RWPE2 (cell line): ENCODE measurements at regions not wholly inside any gene's neighbourhood (a gene's known extent, or its start where the extent isn't known, plus 50 kb on each side); places are given as distances from the start of the nearest gene placed in this dataset.

Experiments used
- ATAC-seq: fragments of 200-7000 bp; cut with Tn5 transposase; 3 replicates; pipeline ENCODE4 v1.9.1; 2021; ENCODE audit warnings: low read depth
- DNase-seq: peaks from one replicate; pipeline ENCODE4 v3.0.0-alpha.2; 2020; ENCODE audit warnings: low spot score
- H3K27ac ChIP-seq: fragments of 450-650 bp; 2 replicates; pipeline ENCODE4 v1.5.1; 2017; ENCODE audit warnings: mild to moderate bottlenecking; ENCODE audit not compliant: poor library complexity, severe bottlenecking
- H3K27me3 ChIP-seq: fragments of 250-450 bp; sonication (Bioruptor Pico); 2 replicates; pipeline ENCODE4 v1.5.1; 2021; ENCODE audit warnings: mild to moderate bottlenecking, moderate library complexity; ENCODE audit not compliant: insufficient read depth, poor library complexity, severe bottlenecking
- H3K36me3 ChIP-seq: fragments of 250-450 bp; sonication (Bioruptor Pico); 2 replicates; pipeline ENCODE4 v1.5.1; 2020; ENCODE audit warnings: low read depth, mild to moderate bottlenecking, moderate library complexity
- H3K4me1 ChIP-seq: fragments of 250-450 bp; sonication (Bioruptor Pico); 2 replicates; pipeline ENCODE4 v1.5.1; 2021; ENCODE audit warnings: mild to moderate bottlenecking, moderate library complexity; ENCODE audit not compliant: insufficient read depth, poor library complexity, severe bottlenecking
- H3K4me3 ChIP-seq: fragments of 250-450 bp; sonication (Bioruptor Pico); 2 replicates; pipeline ENCODE4 v1.5.1; 2021; ENCODE audit warnings: mild to moderate bottlenecking, moderate library complexity; ENCODE audit not compliant: severe bottlenecking
- H3K9me3 ChIP-seq: fragments of 250-450 bp; sonication (Bioruptor Pico); 2 replicates; pipeline ENCODE4 v1.5.1; 2021; ENCODE audit warnings: mild to moderate bottlenecking, moderate library complexity; ENCODE audit not compliant: severe bottlenecking
- CTCF ChIP-seq: fragments of 450-650 bp; IDR thresholded peaks from one replicate; pipeline ENCODE4 v1.5.1; 2017; ENCODE audit warnings: mild to moderate bottlenecking, moderate library complexity; ENCODE audit not compliant: poor library complexity, severe bottlenecking

- ATAC-seq, result no peak
- Histone ChIP-seq H3K36me3 (no peaks in the 10 kb centered on the region), H3K4me1 (no peaks in the 10 kb centered on the region), H3K9me3 (no peaks in the 10 kb centered on the region), H3K27ac (no peak overlapping the region), H3K27me3 (peaks cover under 1% of the 10 kb centered on the region), H3K4me3 (no peak overlapping the region)
- DNase-seq, result no peak
- no peak for TF ChIP-seq CTCF
Measured at GRCh38 chr2:118763797-118764196, 83.7 kb downstream of the EN1 start.

GRCh38 chr2:118762290-118762689, 85.2 kb downstream of the EN1 start:
- Histone ChIP-seq H3K9me3 (no peaks in the 10 kb centered on the region), H3K27me3 (peaks cover 3% of the 10 kb centered on the region), H3K4me3 (no peak overlapping the region), H3K36me3 (no peaks in the 10 kb centered on the region), H3K27ac (no peak overlapping the region), H3K4me1 (no peaks in the 10 kb centered on the region)
- DNase-seq (no peak), ATAC-seq (no peak)
- TF ChIP-seq CTCF, result no peak

GRCh38 chr2:118761771-118762170, 85.7 kb downstream of the EN1 start:
- Histone ChIP-seq H3K27me3 (peaks cover 3% of the 10 kb centered on the region), H3K4me1 (no peaks in the 10 kb centered on the region), H3K9me3 (no peaks in the 10 kb centered on the region), H3K4me3 (no peak overlapping the region), H3K27ac (no peak overlapping the region), H3K36me3 (no peaks in the 10 kb centered on the region)
- ATAC-seq, result no peak
- no peak for TF ChIP-seq CTCF
- DNase-seq, result no peak

GRCh38 chr2:118755901-118756300, 91.5 kb downstream of the EN1 start:
- TF ChIP-seq CTCF, result no peak
- peaks cover 3% of the 10 kb centered on the region for H3K27me3 ChIP-seq
- no peaks in the 10 kb centered on the region for H3K9me3 ChIP-seq
- no peaks in the 10 kb centered on the region for H3K4me1 ChIP-seq
- H3K27ac ChIP-seq, result no peak overlapping the region
- no peaks in the 10 kb centered on the region for H3K36me3 ChIP-seq
- ATAC-seq (no peak), DNase-seq (no peak)
- no peak overlapping the region for H3K4me3 ChIP-seq

GRCh38 chr2:118755384-118755783, 92.1 kb downstream of the EN1 start:
- Histone ChIP-seq H3K4me1 (no peaks in the 10 kb centered on the region), H3K36me3 (no peaks in the 10 kb centered on the region), H3K9me3 (no peaks in the 10 kb centered on the region), H3K4me3 (no peak overlapping the region), H3K27me3 (peaks cover 3% of the 10 kb centered on the region), H3K27ac (no peak overlapping the region)
- DNase-seq (no peak), ATAC-seq (no peak)
- TF ChIP-seq CTCF, result no peak
